GM19351 (cell line): ENCODE measurements at regions not wholly inside any gene's neighbourhood (a gene's known extent, or its start where the extent isn't known, plus 50 kb on each side); places are given as distances from the start of the nearest gene placed in this dataset.

ENCODE experiments used
- ATAC-seq: cut with Tn5 transposase; IDR thresholded peaks from one replicate; pipeline ENCODE4 v1.9.1; 2021; ENCODE audit warnings: mild to moderate bottlenecking, moderate library complexity; ENCODE audit not compliant: unreplicated experiment

GRCh38 chr4:152236519-152237056, 299.3 kb downstream of the FBXW7 start:
- ATAC-seq: no peak

DNA sequence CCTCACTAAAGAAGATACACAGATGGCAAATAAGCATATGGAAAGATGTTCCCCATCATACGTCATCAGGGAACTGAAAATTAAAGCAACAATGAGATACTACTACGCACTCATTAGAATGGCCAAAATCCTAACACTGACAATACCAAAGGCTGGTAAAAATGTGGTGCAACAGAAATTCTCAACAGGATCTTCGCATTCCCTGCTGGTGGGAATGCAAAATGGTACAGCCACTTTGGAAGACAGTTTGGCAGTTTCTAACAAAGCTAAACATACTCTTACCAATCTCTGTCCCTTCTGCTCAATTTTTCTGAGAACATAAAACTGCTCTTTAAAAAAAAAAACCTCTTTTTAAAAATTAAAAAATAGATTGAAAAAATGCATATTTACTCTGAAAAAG, 300.2 kb downstream of the FBXW7 start:
- no peak for ATAC-seq

DNA sequence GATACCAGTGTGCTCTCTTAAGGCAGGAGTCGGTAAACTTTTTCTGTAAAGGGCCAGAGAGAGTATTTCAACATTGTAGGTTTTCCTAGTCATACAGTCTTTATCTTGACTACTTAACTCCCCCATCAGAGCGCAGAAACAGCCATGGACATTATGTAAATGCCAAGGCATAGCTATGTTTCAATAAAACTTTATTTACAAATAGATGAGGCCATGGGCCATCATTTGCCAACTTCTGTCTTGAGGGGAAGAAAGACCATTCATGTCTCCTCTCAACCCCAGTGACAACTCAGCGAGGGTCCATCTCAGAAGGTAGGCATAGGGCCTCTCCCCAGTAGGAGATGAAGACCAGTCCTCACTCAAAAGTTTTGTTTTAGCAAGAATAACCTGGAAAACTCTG, 301.3 kb downstream of the FBXW7 start:
- no peak for ATAC-seq

GRCh38 chr4:152232271-152232670, 303.6 kb downstream of the FBXW7 start:
- no peak for ATAC-seq

DNA sequence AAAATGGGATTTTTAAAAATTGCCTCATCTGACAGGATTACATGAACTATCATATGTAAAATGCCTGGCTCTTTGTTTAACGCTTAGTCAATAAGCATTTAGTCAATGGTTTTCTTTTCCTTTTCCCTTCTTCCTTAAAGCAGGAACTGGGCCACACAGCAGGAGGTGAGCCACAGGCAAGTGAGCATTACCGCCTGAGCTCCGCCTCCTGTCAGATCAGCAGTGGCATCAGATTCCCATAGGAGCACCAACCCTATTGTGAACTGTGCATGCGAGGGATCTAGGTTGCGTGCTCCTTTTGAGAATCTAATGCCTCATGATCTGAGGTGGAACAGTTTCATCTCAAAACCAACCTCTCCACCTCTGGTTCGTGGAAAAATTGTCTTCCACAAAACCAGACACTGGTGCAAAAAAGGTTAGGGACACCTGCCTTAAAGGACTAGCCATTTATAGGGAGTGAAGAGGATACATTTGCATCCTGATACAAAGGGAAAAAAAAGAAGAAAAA, 306.1 kb downstream of the FBXW7 start:
- no peak for ATAC-seq

- no peak for ATAC-seq
These were observed 310.2 kb downstream of the FBXW7 start for GRCh38 chr4:152225680-152226079.

DNA sequence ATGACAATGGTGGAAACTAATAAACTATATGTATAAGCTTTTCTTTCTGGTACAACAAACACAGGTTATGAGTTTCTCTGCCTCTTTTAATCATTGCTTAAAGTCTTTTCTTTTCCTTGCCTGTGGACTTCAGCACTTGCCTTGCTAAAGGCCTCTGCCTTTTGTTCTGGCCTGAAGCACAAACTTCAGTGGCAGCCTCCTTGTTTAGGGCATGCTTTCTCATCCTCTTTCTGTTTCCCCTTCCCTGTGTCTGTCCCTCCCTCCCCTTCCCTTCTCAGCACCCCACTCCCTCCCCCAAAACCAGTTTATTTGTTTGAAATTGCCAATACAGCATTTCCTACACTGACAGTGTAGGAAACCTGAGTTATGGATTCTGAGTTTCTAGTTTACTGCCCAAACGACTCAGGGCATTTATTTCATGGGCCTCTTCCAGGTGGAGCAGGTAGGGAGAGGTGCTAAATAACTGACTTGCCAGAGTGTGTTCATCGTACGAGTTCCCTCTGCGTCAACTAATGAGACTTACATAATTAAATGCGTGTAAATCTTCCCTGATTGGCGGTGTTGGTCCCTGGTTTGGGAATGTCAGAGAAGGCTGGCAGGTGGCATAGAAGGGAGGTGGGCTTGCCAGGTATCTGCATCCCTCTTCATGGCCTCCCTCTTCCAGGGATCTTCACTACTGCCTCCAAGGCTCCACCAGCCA, 311.0 kb downstream of the FBXW7 start:
- no peak for ATAC-seq

DNA sequence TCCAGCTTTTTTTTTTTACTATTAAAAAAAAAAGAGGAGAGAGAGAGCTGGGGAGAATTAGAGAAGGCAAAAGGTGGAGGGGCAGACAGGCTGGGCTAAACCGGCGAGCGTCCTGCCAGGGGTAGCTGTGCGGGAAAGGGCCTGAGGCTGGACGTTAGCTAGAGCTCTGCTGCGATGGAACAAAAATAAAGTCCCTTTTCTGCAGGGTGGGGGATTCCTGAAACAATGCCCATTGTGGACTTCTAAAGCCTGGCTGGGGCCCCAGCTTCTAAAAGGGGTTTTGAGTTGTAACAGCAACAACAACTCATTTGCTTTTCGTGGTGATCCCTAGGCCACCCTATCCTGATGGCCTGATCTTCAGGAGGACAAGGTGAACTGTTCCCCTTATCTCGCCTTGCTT, 311.7 kb downstream of the FBXW7 start:
- no peak for ATAC-seq

DNA sequence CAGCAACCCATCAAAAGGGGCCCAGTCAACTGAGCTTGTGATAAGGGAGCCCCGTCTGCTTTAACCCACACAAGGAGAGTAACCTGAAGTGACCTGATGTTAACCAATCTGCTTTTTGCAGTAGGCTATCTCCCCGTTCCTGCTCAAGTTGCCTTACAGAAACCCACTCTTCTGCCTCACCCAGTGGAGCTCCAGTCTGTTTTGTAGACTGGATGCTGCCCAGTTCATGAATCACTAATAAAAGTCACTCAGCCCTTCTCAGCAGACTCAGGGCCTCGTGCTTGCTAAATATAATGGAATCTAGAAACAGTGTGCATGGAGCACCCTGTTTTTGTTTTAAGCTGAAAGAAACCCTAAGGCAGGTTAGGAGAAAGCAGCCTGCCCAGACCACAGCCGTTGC, 312.3 kb downstream of the FBXW7 start:
- ATAC-seq: no peak

DNA sequence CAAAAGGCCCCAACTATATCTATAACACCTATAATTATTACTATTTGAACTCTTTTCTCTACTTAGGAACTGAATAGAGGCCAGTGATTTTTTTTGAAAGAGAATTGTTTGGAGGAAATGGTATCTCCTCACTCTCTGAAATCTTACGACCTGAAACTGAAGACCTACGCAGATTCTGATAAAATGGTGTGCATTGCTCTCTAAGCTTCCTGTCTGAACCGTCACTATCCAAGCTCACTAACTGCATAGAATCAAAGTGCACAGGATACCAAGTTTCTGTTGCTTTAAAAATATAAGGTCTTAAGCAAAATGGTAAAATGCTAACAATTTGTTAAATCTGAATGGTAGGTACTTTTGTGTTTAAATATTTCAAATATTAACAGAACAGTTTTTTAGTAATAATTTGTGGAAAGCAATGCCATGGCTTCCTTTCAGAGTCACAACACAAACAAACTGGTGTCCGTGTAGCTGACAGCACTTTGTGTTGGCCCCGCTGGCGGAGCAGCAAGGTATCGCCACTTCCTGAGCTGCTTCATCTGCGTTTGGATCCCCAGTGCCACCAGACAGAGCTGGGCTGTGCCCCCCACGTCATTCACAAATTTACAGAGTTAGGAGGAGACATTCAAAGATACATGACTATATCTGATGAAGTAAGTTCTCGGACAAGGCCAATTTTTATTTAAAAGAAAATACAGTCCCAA, 313.9 kb downstream of the FBXW7 start:
- ATAC-seq: no peak

DNA sequence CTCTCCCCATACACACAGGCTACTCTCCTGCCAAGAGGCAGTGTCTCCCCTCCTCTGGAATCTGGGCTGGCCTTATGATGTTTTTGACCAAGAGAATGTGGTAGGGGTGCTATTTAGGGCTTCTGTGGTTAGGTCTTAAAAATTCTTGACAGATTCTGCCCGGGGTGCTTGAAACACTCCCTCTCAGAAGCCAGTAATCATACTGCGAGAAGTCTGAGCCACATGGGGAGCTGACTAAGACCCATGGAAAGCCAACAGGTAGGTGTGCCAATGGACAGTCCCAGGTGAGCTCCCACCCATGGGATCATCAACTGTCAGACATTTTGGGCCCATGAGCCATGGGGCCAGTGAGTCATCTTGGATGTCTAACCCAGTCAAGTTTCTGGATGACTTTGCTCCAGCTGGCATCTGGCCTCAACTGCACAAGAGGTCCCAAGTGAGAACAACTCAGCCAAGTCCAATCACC, 315.7 kb downstream of the FBXW7 start:
- no peak for ATAC-seq

DNA sequence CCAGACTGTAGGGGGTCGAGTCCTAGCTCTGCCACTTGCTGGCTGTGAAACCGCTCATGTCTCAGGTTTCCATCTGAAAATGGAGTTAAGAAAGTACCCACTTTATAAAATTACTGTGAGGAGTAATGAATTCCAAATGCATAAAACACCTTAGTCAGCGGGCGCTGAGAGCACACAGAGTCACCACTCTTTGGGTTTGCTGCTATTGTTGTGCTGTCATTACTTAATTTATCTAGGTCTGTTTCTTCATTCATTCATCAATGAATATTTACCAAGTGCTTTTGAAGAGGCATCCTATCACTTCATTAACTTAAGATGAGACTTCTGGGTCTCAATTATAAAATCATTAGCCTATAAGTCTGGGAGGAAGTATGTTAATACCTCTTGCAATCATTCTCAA, 317.3 kb downstream of the FBXW7 start:
- ATAC-seq: no peak

GRCh38 chr4:152217896-152218295, 318.0 kb downstream of the FBXW7 start:
- ATAC-seq: no peak

DNA sequence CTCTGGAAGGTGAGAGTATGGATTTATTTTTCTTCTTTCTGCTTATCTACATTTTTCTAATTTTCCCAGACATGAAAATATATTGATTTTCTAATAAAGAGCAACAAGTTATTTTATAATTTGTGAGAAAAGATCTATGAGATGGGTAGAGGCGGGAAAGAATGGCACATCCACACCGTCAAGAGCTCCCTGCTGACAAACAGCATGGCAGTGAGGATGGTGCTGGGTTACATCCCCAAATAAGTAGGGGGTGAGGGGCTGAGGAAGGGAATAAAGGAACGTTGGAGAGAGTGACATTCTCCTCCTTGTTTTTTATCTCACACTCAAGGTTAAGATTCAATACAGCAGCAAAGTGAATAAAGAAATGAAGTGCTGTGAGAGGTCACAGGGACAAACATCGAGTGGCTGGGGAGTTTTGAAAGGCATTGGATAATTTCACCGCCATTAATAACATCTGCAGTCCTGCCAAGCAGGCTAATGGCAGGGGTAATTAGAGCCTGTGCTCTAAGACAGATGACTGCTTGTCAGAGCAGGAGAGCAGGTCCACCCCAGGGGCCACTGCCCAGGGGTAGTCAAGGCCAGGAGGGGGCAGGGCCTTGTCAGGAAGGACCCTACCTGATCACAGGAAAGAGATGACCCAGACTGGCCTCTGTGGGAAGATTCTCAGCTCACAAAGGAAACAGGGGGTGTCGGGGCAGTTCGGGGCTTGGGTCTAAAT, 323.8 kb downstream of the FBXW7 start:
- no peak for ATAC-seq

DNA sequence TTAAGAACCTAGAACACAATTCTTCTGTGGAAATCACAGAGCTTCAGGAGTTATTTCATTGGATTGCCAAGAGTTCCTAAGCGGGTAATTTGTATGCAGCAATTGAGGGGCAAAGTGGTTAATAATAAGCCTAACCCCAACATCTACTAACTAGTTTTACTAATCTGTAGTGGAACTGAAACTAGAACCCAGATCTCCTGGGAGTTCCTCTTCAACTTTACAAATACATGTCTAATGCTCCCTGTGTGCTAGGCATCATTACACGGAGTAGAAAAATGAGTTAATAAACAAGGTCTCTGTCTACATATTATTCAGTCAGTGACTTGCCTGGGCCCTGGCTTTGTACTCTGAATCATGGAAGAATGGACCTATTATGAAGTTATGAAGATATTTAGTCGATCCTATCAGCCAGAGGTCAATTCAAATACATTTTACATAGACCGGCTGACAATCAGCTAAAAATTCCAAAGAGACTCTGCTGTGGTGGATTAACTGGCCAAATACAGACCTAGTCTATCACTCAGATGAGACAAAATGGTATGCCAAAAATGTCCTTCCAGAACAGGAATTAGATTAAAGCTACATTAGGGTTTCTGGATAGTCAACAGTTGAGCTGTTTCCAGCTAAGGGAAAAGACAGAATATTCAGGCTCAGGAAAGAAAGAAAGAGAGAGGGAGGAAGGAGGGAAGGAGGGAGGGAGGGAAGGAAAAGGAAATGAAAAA, 326.0 kb downstream of the FBXW7 start:
- no peak for ATAC-seq

GRCh38 chr4:152207378-152207720, 328.5 kb downstream of the FBXW7 start:
- ATAC-seq: no peak

GRCh38 chr4:152206646-152207377, 329.1 kb downstream of the FBXW7 start:
- ATAC-seq: no peak

- ATAC-seq: no peak
These were observed 329.7 kb downstream of the FBXW7 start for GRCh38 chr4:152206185-152206584.

GRCh38 chr4:152202415-152202814, 333.5 kb downstream of the FBXW7 start:
- ATAC-seq: no peak
